SK-N-MC (cell line): ENCODE measurements at regions not wholly inside any gene's neighbourhood (a gene's known extent, or its start where the extent isn't known, plus 50 kb on each side); places are given as distances from the start of the nearest gene placed in this dataset.
"Not testable (repeated sequence)": the region's sequence is repeated elsewhere in the genome, so short reads cannot be mapped to it uniquely, and the experiment has no call there.

Experiments used
- DNase-seq: peaks from one replicate; pipeline ENCODE4 v3.0.0-alpha.2; 2011; ENCODE audit warnings: low read depth, low spot score
- H3K27ac ChIP-seq: fragments of 200-600 bp; sonication (generic); 2 replicates; pipeline ENCODE4 v1.5.1; 2016; ENCODE audit warnings: mixed run types
- H3K36me3 ChIP-seq: fragments of 200-600 bp; sonication (generic); 2 replicates; pipeline ENCODE4 v1.6.1; 2017; ENCODE audit warnings: antibody characterized with exemption, low read length, mixed read lengths; ENCODE audit not compliant: insufficient read depth
- H3K4me3 ChIP-seq: fragments of 200-600 bp; sonication (generic); 2 replicates; pipeline ENCODE4 v1.5.1; 2016
- H3K9ac ChIP-seq: fragments of 200-600 bp; sonication (generic); 2 replicates; pipeline ENCODE4 v1.8.0; 2017; ENCODE audit warnings: mixed run types, mixed read lengths; ENCODE audit not compliant: insufficient read length
- H3K9me3 ChIP-seq: fragments of 200-600 bp; sonication (generic); 2 replicates; pipeline ENCODE4 v1.6.1; 2017; ENCODE audit warnings: low read depth, mild to moderate bottlenecking, antibody characterized with exemption, low read length, moderate library complexity, mixed read lengths
- EZH2 ChIP-seq: fragments of 200-600 bp; sonication (generic); IDR thresholded peaks from one replicate; pipeline ENCODE4 v1.6.1; 2017; ENCODE audit warnings: antibody characterized with exemption
- FOXP2 ChIP-seq: optimal IDR thresholded peaks from 2 replicates; pipeline ENCODE3; 2011; ENCODE audit warnings: mild to moderate bottlenecking, moderate library complexity; ENCODE audit not compliant: insufficient read depth; ENCODE audit errors: extremely low read length, control extremely low read depth
- POLR2AphosphoS5 ChIP-seq: IDR thresholded peaks from 2 replicates; pipeline ENCODE4 v1.6.1; 2012; ENCODE audit warnings: mild to moderate bottlenecking, low read depth, low read length, borderline replicate concordance

GRCh38 chr2:35255826-35256225 is 1099.8 kb upstream of the CRIM1 start:
- H3K9me3 ChIP-seq: no peaks in the 10 kb centered on the region
- H3K36me3 ChIP-seq: no peaks in the 10 kb centered on the region
- no peak overlapping the region for H3K27ac ChIP-seq
- no peak overlapping the region for H3K9ac ChIP-seq
- DNase-seq: no peak
- TF ChIP-seq POLR2AphosphoS5 (no peak), FOXP2 (no peak), EZH2 (no peak)
- H3K4me3 ChIP-seq: no peak overlapping the region

DNA sequence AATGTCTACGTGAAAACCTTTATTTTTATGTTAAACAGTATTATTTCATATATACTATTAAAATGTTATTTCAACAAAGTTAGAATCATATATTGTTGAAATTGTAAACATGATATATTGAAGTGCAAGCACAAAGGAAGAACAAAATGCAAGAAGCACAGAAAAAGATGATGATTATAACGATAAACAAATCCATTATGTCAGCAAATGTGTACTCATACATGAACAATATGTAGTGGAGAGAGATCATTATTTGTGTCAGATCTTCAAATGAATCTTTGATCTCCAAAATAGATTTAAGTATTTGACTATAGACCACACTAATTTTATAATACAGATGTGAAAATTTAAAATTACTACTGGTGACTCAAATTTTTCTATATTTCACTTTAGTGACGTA is 1104.4 kb upstream of the CRIM1 start:
- no peaks in the 10 kb centered on the region for H3K9me3 ChIP-seq
- no peaks in the 10 kb centered on the region for H3K36me3 ChIP-seq
- no peak overlapping the region for H3K9ac ChIP-seq
- no peak overlapping the region for H3K27ac ChIP-seq
- TF ChIP-seq EZH2 (no peak), FOXP2 (no peak), POLR2AphosphoS5 (no peak)
- no peak for DNase-seq
- no peak overlapping the region for H3K4me3 ChIP-seq

GRCh38 chr2:35246702-35247101 is 1108.9 kb upstream of the CRIM1 start:
- Histone ChIP-seq H3K9ac (no peak overlapping the region), H3K36me3 (no peaks in the 10 kb centered on the region), H3K9me3 (no peaks in the 10 kb centered on the region), H3K27ac (no peak overlapping the region), H3K4me3 (no peak overlapping the region)
- TF ChIP-seq FOXP2 (no peak), EZH2 (no peak), POLR2AphosphoS5 (no peak)
- no peak for DNase-seq

DNA sequence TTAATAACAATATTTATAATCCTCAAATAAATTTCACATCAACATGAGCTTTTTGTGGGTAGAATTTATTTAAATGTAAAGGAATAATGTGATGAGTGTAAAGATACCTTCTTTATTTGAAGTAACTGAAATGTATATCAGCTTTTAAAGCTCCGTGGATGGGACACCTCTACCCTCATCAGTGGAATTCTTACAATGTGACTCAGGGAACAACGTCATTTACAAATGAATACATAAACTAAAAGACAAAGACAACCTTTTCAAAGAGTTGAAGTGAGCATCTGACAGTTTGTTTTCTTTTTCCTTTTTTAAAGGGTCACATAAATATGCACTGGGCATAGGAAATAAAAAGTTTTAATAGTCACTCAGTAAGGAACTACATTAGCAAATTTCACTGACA is 1127.0 kb upstream of the CRIM1 start:
- Histone ChIP-seq H3K9me3 (no peaks in the 10 kb centered on the region), H3K9ac (no peak overlapping the region), H3K4me3 (no peak overlapping the region), H3K36me3 (no peaks in the 10 kb centered on the region), H3K27ac (no peak overlapping the region)
- DNase-seq: no peak
- TF ChIP-seq FOXP2: no peak
- TF ChIP-seq EZH2: no peak
- no peak for TF ChIP-seq POLR2AphosphoS5

- H3K9ac ChIP-seq: no peak overlapping the region
- TF ChIP-seq EZH2 (no peak), POLR2AphosphoS5 (no peak), FOXP2 (no peak)
- no peak overlapping the region for H3K4me3 ChIP-seq
- no peaks in the 10 kb centered on the region for H3K36me3 ChIP-seq
- peaks cover 7% of the 10 kb centered on the region; the same call in 1 of the 2 replicates for H3K9me3 ChIP-seq
- H3K27ac ChIP-seq: no peak overlapping the region
- DNase-seq: no peak
Observed at GRCh38 chr2:35220461-35220860, 1135.1 kb upstream of the CRIM1 start.

GRCh38 chr2:35204881-35205280 is 1150.7 kb upstream of the CRIM1 start:
- Histone ChIP-seq H3K9ac (no peak overlapping the region), H3K36me3 (no peaks in the 10 kb centered on the region), H3K27ac (no peak overlapping the region), H3K4me3 (no peak overlapping the region), H3K9me3 (no peaks in the 10 kb centered on the region)
- no peak for TF ChIP-seq FOXP2
- TF ChIP-seq POLR2AphosphoS5: no peak
- no peak for TF ChIP-seq EZH2
- no peak for DNase-seq

- Histone ChIP-seq H3K27ac (no peak overlapping the region), H3K9ac (no peak overlapping the region), H3K36me3 (no peaks in the 10 kb centered on the region), H3K4me3 (no peak overlapping the region), H3K9me3 (no peaks in the 10 kb centered on the region)
- TF ChIP-seq EZH2 (no peak), FOXP2 (no peak), POLR2AphosphoS5 (no peak)
- DNase-seq: no peak
Observed at GRCh38 chr2:35204323-35204722, 1151.3 kb upstream of the CRIM1 start.

DNA sequence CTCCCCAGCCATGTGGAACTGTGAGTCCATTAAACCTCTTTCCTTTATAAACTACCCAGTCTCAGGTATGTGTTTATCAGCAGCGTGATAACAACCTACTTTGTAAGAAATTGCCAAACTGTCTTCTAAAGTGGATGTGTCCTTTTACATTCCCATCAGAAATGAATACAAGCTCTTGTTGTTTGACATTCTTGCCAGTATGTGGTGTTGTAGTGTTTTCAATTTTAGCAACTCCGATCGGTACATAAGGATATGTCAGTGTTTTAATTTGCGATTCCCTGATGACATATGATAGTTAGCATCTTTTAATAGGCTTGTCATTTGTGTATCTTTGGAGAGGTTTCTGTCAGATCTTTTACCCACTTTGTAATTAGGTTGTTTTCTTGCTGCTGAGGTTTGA is 1156.3 kb upstream of the CRIM1 start:
- H3K36me3 ChIP-seq: no peaks in the 10 kb centered on the region
- TF ChIP-seq POLR2AphosphoS5: no peak
- TF ChIP-seq FOXP2: no peak
- no peak for TF ChIP-seq EZH2
- no peaks in the 10 kb centered on the region for H3K9me3 ChIP-seq
- no peak for DNase-seq
- H3K9ac ChIP-seq: no peak overlapping the region
- H3K27ac ChIP-seq: no peak overlapping the region
- H3K4me3 ChIP-seq: no peak overlapping the region

GRCh38 chr2:35185861-35186412 is 1169.6 kb upstream of the CRIM1 start:
- no peaks in the 10 kb centered on the region for H3K36me3 ChIP-seq
- H3K4me3 ChIP-seq: no peak overlapping the region
- no peak overlapping the region for H3K27ac ChIP-seq
- no peak overlapping the region for H3K9ac ChIP-seq
- no peak for TF ChIP-seq EZH2
- no peak for TF ChIP-seq POLR2AphosphoS5
- TF ChIP-seq FOXP2: no peak
- DNase-seq: no peak
- H3K9me3 ChIP-seq: no peaks in the 10 kb centered on the region

DNA sequence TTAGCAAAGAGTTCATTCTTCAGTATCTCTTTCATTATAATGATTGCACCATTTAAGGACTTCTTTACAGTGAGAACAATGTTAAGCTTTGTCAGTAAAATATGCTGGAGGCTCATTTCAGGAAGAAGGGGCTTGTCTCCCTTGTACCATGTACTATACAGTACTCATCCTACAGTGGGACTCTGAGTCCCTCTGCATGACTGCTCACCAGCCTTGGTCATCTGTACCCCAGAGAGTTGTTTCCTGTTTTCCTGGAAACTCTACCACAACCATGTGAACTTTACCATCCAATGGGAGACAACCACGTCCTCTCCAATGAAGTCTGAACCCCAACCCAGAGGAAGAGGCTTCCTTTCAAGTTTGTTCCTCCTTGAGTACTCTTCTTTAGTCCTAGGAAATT is 1171.1 kb upstream of the CRIM1 start:
- Histone ChIP-seq H3K36me3 (no peaks in the 10 kb centered on the region), H3K9me3 (no peaks in the 10 kb centered on the region), H3K4me3 (no peak overlapping the region), H3K9ac (no peak overlapping the region), H3K27ac (no peak overlapping the region)
- DNase-seq: no peak
- TF ChIP-seq POLR2AphosphoS5: no peak

DNA sequence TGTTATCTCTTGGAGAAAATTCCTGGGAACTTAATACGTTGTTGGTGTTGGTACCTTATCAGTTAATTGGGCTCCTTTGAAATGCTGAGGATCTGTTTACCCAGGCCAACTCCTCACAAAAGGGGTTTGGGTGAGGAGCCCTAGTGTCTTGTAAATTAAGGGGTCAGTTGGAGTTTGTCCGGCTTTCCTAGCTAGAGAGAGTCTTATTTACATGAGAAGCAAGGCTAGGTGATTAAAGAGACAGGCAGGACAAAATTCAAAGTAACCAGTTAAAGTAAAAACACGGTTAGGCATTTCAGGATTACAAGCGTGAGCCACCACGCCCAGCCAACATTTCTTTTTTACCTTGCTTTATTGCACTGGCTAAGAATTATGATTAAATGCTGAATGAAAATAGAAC is 1178.9 kb upstream of the CRIM1 start:
- H3K9ac ChIP-seq, H3K36me3 ChIP-seq, H3K9me3 ChIP-seq, H3K27ac ChIP-seq, H3K4me3 ChIP-seq, DNase-seq: not testable (repeated sequence)
